ENCODE measurements at regions not wholly inside any gene's neighbourhood (a gene's known extent, or its start where the extent isn't known, plus 50 kb on each side); places are given as distances from the start of the nearest gene placed in this dataset.

DNA sequence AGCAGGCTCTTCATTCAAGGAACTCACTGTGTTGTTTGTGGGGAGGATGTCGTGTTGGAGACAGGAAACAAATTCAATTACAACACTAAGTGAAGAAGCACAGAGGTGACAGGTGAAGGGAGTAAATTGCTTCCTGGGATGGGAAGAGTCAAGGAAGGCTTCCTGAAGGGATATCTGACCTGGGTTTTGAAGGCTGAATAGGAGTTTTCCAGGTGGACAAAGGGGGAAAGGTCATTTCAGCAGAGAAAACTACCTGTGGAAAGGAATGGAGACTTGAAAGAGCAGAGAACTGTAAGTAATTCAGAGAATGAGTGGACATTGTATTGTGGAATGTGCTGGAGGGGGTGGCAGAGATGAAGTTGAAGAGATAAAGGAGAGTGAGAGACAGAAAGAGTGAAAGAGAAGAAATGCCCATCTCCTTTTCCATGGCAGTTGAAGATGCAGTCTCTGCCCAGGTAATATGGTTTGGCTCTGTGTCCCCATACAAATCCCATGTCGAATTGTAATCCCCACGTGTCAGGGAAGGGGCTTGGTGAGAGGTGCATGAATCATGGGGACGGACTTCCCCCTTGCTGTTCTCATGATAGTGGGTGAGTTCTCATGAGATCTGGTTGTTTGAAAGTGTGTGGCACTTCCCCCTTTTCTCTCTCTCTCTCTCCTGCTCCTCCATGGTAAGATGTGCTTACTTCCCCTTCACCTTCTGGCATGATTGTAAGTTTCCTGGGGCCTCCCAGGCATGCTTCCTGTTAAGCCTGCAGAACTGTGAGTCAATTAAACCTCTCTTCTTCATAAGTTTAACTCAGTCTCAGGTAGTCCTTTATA lies 205.7 kb upstream of the BCOR start:
- TF ChIP-seq, protein P1, sequence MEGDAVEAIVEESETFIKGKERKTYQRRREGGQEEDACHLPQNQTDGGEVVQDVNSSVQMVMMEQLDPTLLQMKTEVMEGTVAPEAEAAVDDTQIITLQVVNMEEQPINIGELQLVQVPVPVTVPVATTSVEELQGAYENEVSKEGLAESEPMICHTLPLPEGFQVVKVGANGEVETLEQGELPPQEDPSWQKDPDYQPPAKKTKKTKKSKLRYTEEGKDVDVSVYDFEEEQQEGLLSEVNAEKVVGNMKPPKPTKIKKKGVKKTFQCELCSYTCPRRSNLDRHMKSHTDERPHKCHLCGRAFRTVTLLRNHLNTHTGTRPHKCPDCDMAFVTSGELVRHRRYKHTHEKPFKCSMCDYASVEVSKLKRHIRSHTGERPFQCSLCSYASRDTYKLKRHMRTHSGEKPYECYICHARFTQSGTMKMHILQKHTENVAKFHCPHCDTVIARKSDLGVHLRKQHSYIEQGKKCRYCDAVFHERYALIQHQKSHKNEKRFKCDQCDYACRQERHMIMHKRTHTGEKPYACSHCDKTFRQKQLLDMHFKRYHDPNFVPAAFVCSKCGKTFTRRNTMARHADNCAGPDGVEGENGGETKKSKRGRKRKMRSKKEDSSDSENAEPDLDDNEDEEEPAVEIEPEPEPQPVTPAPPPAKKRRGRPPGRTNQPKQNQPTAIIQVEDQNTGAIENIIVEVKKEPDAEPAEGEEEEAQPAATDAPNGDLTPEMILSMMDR (IDR thresholded peaks at IDR 0.05) = no peak
- TF ChIP-seq POLR2A (IDR thresholded peaks at IDR 0.05) = no peak

All from testis (tissue), 2 donors.